IMR-90 (cell line): ENCODE measurements at regions not wholly inside any gene's neighbourhood (a gene's known extent, or its start where the extent isn't known, plus 50 kb on each side); places are given as distances from the start of the nearest gene placed in this dataset.
"Not testable (repeated sequence)": the region's sequence is repeated elsewhere in the genome, so short reads cannot be mapped to it uniquely, and the experiment has no call there.

Experiments used
- ATAC-seq: fragments of 200-7000 bp; cut with Tn5 transposase; 2 replicates; pipeline ENCODE4 v1.9.1; 2020; ENCODE audit warnings: low read depth, mild to moderate bottlenecking, moderate library complexity
- BruUV-seq: library from RNA; stranded (reverse); fragments of 400-500 nt; replicated peaks from 2 replicates; lab custom pipeline; 2021; lab: Mats Ljungman, UMichigan
- CTCF ChIA-PET: fragments of 300-600 bp; formaldehyde crosslinking; extraction: SDS; loops from one replicate; lab custom pipeline; 2021; ENCODE audit warnings: antibody characterized with exemption; lab: Yijun Ruan, JAX
- POLR2A ChIA-PET: fragments of 300-600 bp; sonication (Branson Sonifier 250); formaldehyde crosslinking; loops from one replicate; lab custom pipeline; 2022; ENCODE audit warnings: antibody characterized with exemption; ENCODE audit not compliant: unreplicated experiment; lab: Charles Lee
- DNase-seq: peaks from one replicate; pipeline ENCODE4 v3.0.0; 2013
- H2AFZ ChIP-seq: replicated peaks from 2 replicates; pipeline ENCODE3; 2013; ENCODE audit warnings: low read length, mild to moderate bottlenecking; ENCODE audit not compliant: poor library complexity
- H2AK5ac ChIP-seq: 2 replicates; pipeline ENCODE4 v1.6.1; 2013; ENCODE audit warnings: low read depth, low read length, inconsistent platforms
- H2AK9ac ChIP-seq: replicated peaks from 2 replicates; pipeline ENCODE3; 2013; ENCODE audit warnings: mild to moderate bottlenecking, low read depth, low read length, moderate library complexity; ENCODE audit not compliant: poor library complexity
- H2BK120ac ChIP-seq: 2 replicates; pipeline ENCODE4 v1.6.1; 2013; ENCODE audit warnings: low read depth, low read length, inconsistent platforms
- H2BK15ac ChIP-seq: 3 replicates; pipeline ENCODE4 v1.6.1; 2013; ENCODE audit warnings: low read depth, low read length, inconsistent platforms
- H2BK20ac ChIP-seq: 2 replicates; pipeline ENCODE4 v1.6.1; 2013; ENCODE audit warnings: low read depth, mild to moderate bottlenecking, inconsistent platforms, low read length, moderate library complexity
- H2BK5ac ChIP-seq: 2 replicates; pipeline ENCODE4 v1.6.1; 2013; ENCODE audit warnings: mild to moderate bottlenecking, low read depth, low read length, inconsistent platforms; ENCODE audit not compliant: poor library complexity, severe bottlenecking
- H3K14ac ChIP-seq: replicated peaks from 2 replicates; pipeline ENCODE4 v1.6.1; 2013; ENCODE audit warnings: low read depth, low read length, inconsistent platforms
- H3K18ac ChIP-seq: 2 replicates; pipeline ENCODE4 v1.6.1; 2013; ENCODE audit warnings: low read depth, low read length, control low read depth
- H3K23ac ChIP-seq: 2 replicates; pipeline ENCODE4 v1.6.1; 2013; ENCODE audit warnings: low read depth, low read length, inconsistent platforms
- H3K27ac ChIP-seq: 2 replicates; pipeline ENCODE4 v1.5.1; 2013; ENCODE audit warnings: mild to moderate bottlenecking, control low read depth, low read length; ENCODE audit not compliant: insufficient read depth
- H3K27me3 ChIP-seq: 2 replicates; pipeline ENCODE4 v1.6.1; 2013; ENCODE audit warnings: low read length; ENCODE audit not compliant: control insufficient read depth, insufficient read depth
- H3K36me3 ChIP-seq: 2 replicates; pipeline ENCODE4 v1.6.1; 2013; ENCODE audit warnings: low read length, mixed read lengths; ENCODE audit not compliant: control insufficient read depth, insufficient read depth
- H3K4ac ChIP-seq: 2 replicates; pipeline ENCODE4 v1.6.1; 2013; ENCODE audit warnings: low read depth, low read length, inconsistent platforms
- H3K4me1 ChIP-seq: 2 replicates; pipeline ENCODE4 v1.6.1; 2013; ENCODE audit warnings: low read length, mixed read lengths; ENCODE audit not compliant: control insufficient read depth, insufficient read depth
- H3K4me2 ChIP-seq: 2 replicates; pipeline ENCODE4 v1.6.1; 2013; ENCODE audit warnings: low read depth, mild to moderate bottlenecking, control low read depth, low read length, moderate library complexity
- H3K4me3 ChIP-seq: 2 replicates; pipeline ENCODE4 v1.5.1; 2013; ENCODE audit warnings: low read depth, mild to moderate bottlenecking, control low read depth, low read length, moderate library complexity; ENCODE audit not compliant: insufficient read depth
- H3K56ac ChIP-seq: 2 replicates; pipeline ENCODE4 v1.6.1; 2013; ENCODE audit warnings: low read length, inconsistent platforms; ENCODE audit not compliant: insufficient read depth; ENCODE audit errors: extremely low read depth
- H3K79me1 ChIP-seq, 2 experiments: 2 replicates each; pipeline ENCODE4 v1.6.1; 2013; ENCODE audit warnings: low read length in 2 of 2, inconsistent platforms in 1 of 2, low read depth in 1 of 2
- H3K9ac ChIP-seq: 2 replicates; pipeline ENCODE4 v1.6.1; 2013; ENCODE audit warnings: low read depth, low read length, control low read depth
- H3K9me1 ChIP-seq: 2 replicates; pipeline ENCODE4 v1.6.1; 2013; ENCODE audit warnings: low read length, inconsistent platforms; ENCODE audit not compliant: insufficient read depth
- H3K9me3 ChIP-seq: 2 replicates; pipeline ENCODE4 v1.6.1; 2013; ENCODE audit warnings: low read length; ENCODE audit not compliant: control insufficient read depth, insufficient read depth
- H4K20me1 ChIP-seq: 2 replicates; pipeline ENCODE4 v1.6.1; 2013; ENCODE audit warnings: low read length, inconsistent platforms; ENCODE audit not compliant: insufficient read depth
- H4K5ac ChIP-seq: 2 replicates; pipeline ENCODE4 v1.6.1; 2013; ENCODE audit warnings: mild to moderate bottlenecking, low read depth, low read length, control low read depth
- H4K8ac ChIP-seq, 2 experiments: 2 replicates each; pipeline ENCODE4 v1.6.1; 2013; ENCODE audit warnings: low read depth in 2 of 2, low read length in 2 of 2, control low read depth in 1 of 2, inconsistent platforms in 1 of 2
- H4K91ac ChIP-seq: 2 replicates; pipeline ENCODE4 v1.6.1; 2013; ENCODE audit warnings: low read depth, low read length, inconsistent platforms; ENCODE audit not compliant: insufficient read depth
- WGBS, 2 experiments: methylation state at CpG; one replicate each; pipeline versions ENCODE4 v1.1.5 to v1.1.7; 2013; ENCODE audit warnings: missing lambda C conversion rate in 2 of 2; ENCODE audit not compliant: insufficient read length in 1 of 2; ENCODE audit errors: extremely low coverage in 2 of 2; 5-methylcytosine and 5-hydroxymethylcytosine counted together
- dilution Hi-C: fragments of 300-500 bp; cut with HindIII; formaldehyde crosslinking; loops from one replicate; pipeline ENCODE4 v1.14.3; 2018; ENCODE audit warnings: low sequenced_read_pairs; ENCODE audit not compliant: unreplicated experiment
- in situ Hi-C: fragments of 300-500 bp; cut with MboI; formaldehyde crosslinking; loops from 3 replicates; pipeline ENCODE4 v1.14.3; 2019; ENCODE audit warnings: low sequenced_read_pairs, inconsistent platforms, mixed read lengths
- intact Hi-C: fragments of 100-400 bp; cut with micrococcal nuclease; formaldehyde crosslinking; loops from 2 replicates; pipeline ENCODE4 v1.10.0; 2022

- ATAC-seq, H2BK120ac ChIP-seq, H2AK9ac ChIP-seq, H3K36me3 ChIP-seq, H3K4me3 ChIP-seq, H3K4me2 ChIP-seq, H3K9me3 ChIP-seq, H3K79me1 ChIP-seq, H3K23ac ChIP-seq, H3K14ac ChIP-seq, H3K4ac ChIP-seq, H2BK20ac ChIP-seq, H3K27ac ChIP-seq, H3K27me3 ChIP-seq, POLR2A ChIA-PET, H3K18ac ChIP-seq, H4K91ac ChIP-seq, H3K9ac ChIP-seq, H3K56ac ChIP-seq, H4K8ac ChIP-seq, dilution Hi-C loops, BruUV-seq, H3K4me1 ChIP-seq, H4K20me1 ChIP-seq, in situ Hi-C loops, H4K5ac ChIP-seq, CTCF ChIA-PET, H2AK5ac ChIP-seq, H2AFZ ChIP-seq, DNase-seq, H2BK15ac ChIP-seq, H2BK5ac ChIP-seq, H3K9me1 ChIP-seq: not testable (repeated sequence)
- no CpG with 5 or more reads among the region's 3 CpGs for WGBS, 2 experiments
- intact Hi-C loops = loop anchor here (5.0 kb wide), 1 partner anchor 199 kb away; no protein-coding TSS in a partner anchor
These were observed 955.4 kb upstream of the CDH18 start for GRCh38 chr5:20943183-20943971.

DNA sequence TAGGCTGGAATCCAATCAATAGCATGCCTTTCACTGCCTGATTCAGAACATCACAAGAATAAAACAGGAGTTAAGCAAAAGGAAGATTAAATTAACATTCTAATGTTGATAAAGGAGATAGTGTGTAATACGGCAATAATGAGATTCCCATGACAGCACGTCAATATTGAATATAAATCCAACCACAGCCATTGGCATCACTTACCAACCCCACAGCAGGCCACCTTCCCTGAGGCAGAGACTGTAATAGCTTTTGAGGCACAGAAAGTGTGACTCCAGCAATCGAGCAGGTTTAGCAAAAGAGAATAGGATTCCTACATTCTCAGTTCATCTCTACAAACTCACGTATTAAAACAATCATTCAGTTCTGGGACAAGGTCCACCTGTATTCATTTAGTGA, 954.6 kb upstream of the CDH18 start:
- WGBS, 2 experiments = no CpG with 5 or more reads among the region's 4 CpGs
- H3K4ac ChIP-seq, H3K79me1 ChIP-seq, H2AK9ac ChIP-seq, H3K56ac ChIP-seq, H3K4me1 ChIP-seq, H3K23ac ChIP-seq, H3K36me3 ChIP-seq, CTCF ChIA-PET, H3K9ac ChIP-seq, H2BK5ac ChIP-seq, H3K27ac ChIP-seq, H3K4me3 ChIP-seq, H3K27me3 ChIP-seq, H2AK5ac ChIP-seq, H2BK15ac ChIP-seq, dilution Hi-C loops, H4K91ac ChIP-seq, DNase-seq, H2BK120ac ChIP-seq, in situ Hi-C loops, H3K4me2 ChIP-seq, H4K5ac ChIP-seq, H3K18ac ChIP-seq, H3K9me3 ChIP-seq, H2BK20ac ChIP-seq, H2AFZ ChIP-seq, ATAC-seq, BruUV-seq, H4K8ac ChIP-seq, H3K14ac ChIP-seq, H4K20me1 ChIP-seq, POLR2A ChIA-PET, H3K9me1 ChIP-seq: not testable (repeated sequence)
- intact Hi-C loops = loop anchor here (5.0 kb wide), 1 partner anchor 200 kb away; no protein-coding TSS in a partner anchor
